Esophagus muscularis mucosa (tissue), 4 donors: ENCODE measurements at regions not wholly inside any gene's neighbourhood (a gene's known extent, or its start where the extent isn't known, plus 50 kb on each side); places are given as distances from the start of the nearest gene placed in this dataset.
A peak's percentile ranks its signal among the peaks of the same experiment; 100 is the strongest.

Experiments
- DNase-seq: peaks from one replicate; pipeline ENCODE4 v3.0.0-alpha.2; 2017; ENCODE audit errors: extremely low spot score
- H3K27ac ChIP-seq, 4 donors: fragments of 200-600 bp; sonication (generic); replicated peaks in 1 of 4; 1 replicate in 3 of 4; 2 replicates in 1 of 4; pipeline ENCODE4 v1.5.1; 2016 to 2019; ENCODE audit warnings: mild to moderate bottlenecking in 1 of 4
- H3K27me3 ChIP-seq, 4 donors: fragments of 200-600 bp; sonication (generic); one replicate each; pipeline versions ENCODE4 v1.5.1 to v1.6.0; 2016 to 2019
- H3K36me3 ChIP-seq, 4 donors: fragments of 200-600 bp; sonication (generic); one replicate each; pipeline ENCODE4 v1.5.1; 2016 to 2019
- H3K4me1 ChIP-seq, 4 donors: fragments of 200-600 bp; sonication (generic); one replicate each; pipeline ENCODE4 v1.5.1; 2016 to 2019
- H3K4me3 ChIP-seq, 4 donors: fragments of 200-600 bp; sonication (generic); 1 replicate in 2 of 4; 2 replicates in 2 of 4; pipeline ENCODE4 v1.5.1; 2016 to 2019; ENCODE audit warnings: mild to moderate bottlenecking in 4 of 4, moderate library complexity in 1 of 4
- H3K9me3 ChIP-seq, 4 donors: fragments of 200-600 bp; sonication (generic); 1 replicate in 3 of 4; 2 replicates in 1 of 4; pipeline ENCODE4 v1.5.1; 2016 to 2019
- EP300 ChIP-seq: sonication (generic); formaldehyde crosslinking; IDR thresholded peaks from one replicate; pipeline ENCODE4 v1.6.1; 2017; ENCODE audit warnings: antibody characterized with exemption
- POLR2A ChIP-seq: fragments of 450-650 bp; IDR thresholded peaks from one replicate; pipeline ENCODE4 v1.6.1; 2017; ENCODE audit warnings: antibody characterized with exemption, moderate library complexity, mild to moderate bottlenecking, low read depth
- POLR2AphosphoS5 ChIP-seq, 2 donors: sonication (generic); formaldehyde crosslinking; IDR thresholded peaks; one replicate each; pipeline ENCODE4 v1.6.1; 2017; ENCODE audit warnings: antibody characterized with exemption in 2 of 2
- WGBS: methylation state at CpG from one replicate; pipeline ENCODE4 v1.1.5; 2018; 5-methylcytosine and 5-hydroxymethylcytosine counted together
- intact Hi-C: fragments of 100-400 bp; cut with DNase I; formaldehyde crosslinking; loops from one replicate; pipeline ENCODE4 v1.15.1; 2023
- TF ChIP-seq, protein P1 (sequence below), 3 experiments: fragments of 200-600 bp in 2 of 3; fragments of 450-650 bp in 1 of 3; sonication (generic) in 2 of 3; IDR thresholded peaks; one replicate each; pipeline ENCODE4 v1.5.1; 2017 to 2019; ENCODE audit warnings: antibody characterized with exemption in 3 of 3, mild to moderate bottlenecking in 2 of 3, moderate library complexity in 1 of 3

DNA sequence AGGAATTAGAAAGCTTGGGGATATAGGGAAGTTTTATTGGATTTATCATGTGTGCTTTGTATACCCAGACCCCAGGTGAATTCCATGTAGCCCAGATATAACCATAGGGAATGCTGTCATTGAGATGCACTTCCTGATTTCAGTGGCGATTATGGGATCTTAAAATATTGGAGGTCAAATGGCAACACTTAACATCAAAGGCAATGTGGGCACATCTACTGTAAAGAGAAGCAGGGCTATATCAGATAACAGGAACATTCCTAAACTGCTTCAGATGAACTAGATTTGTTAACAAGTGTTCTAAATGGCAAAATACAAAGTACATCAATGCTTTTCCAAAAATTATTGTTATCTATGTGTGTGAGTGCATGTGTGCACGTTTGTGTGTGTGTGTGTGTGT, 883.5 kb upstream of the EDIL3 start:
- no peak for DNase-seq
- no peaks in the 10 kb centered on the region for H3K4me1 ChIP-seq
- no peak overlapping the region for H3K4me3 ChIP-seq
- H3K27me3 ChIP-seq, result no peaks in the 10 kb centered on the region
- TF ChIP-seq POLR2A, result no peak
- TF ChIP-seq, protein P1, sequence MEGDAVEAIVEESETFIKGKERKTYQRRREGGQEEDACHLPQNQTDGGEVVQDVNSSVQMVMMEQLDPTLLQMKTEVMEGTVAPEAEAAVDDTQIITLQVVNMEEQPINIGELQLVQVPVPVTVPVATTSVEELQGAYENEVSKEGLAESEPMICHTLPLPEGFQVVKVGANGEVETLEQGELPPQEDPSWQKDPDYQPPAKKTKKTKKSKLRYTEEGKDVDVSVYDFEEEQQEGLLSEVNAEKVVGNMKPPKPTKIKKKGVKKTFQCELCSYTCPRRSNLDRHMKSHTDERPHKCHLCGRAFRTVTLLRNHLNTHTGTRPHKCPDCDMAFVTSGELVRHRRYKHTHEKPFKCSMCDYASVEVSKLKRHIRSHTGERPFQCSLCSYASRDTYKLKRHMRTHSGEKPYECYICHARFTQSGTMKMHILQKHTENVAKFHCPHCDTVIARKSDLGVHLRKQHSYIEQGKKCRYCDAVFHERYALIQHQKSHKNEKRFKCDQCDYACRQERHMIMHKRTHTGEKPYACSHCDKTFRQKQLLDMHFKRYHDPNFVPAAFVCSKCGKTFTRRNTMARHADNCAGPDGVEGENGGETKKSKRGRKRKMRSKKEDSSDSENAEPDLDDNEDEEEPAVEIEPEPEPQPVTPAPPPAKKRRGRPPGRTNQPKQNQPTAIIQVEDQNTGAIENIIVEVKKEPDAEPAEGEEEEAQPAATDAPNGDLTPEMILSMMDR (IDR thresholded peaks at IDR 0.05), result no peak
- TF ChIP-seq POLR2AphosphoS5 (IDR thresholded peaks at IDR 0.05), result no peak
- no peak for TF ChIP-seq EP300
- H3K36me3 ChIP-seq, result no peaks in the 10 kb centered on the region
- no peak overlapping the region for H3K27ac ChIP-seq
- no peaks in the 10 kb centered on the region for H3K9me3 ChIP-seq
- 68% methylated on average over 2 of the region's 2 CpGs for WGBS
- intact Hi-C loops, result no loop called here

DNA sequence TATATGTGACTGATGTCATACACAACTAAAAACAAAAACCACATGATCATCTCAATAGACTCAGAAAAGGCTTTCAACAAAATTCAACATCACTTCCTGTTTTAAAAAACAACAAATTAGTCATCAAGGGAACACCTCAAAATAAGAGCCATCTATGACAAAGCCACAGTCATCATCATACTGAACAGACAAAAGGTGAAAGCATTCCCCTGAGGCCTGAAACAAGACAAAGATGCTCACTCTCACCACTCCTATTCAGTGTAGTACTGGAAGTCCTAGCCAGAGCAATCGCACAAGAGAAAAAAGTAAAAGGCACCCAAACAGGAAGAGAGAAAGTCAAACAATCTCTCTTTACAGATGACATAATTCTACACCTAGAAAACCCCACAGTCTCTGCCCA, 893.5 kb upstream of the EDIL3 start:
- Histone ChIP-seq H3K9me3 (no peaks in the 10 kb centered on the region), H3K4me3 (no peak overlapping the region), H3K36me3 (no peaks in the 10 kb centered on the region), H3K27ac (no peak overlapping the region), H3K4me1 (no peaks in the 10 kb centered on the region), H3K27me3 (no peaks in the 10 kb centered on the region)
- TF ChIP-seq EP300, result no peak
- no peak for TF ChIP-seq POLR2A
- TF ChIP-seq POLR2AphosphoS5 (IDR thresholded peaks at IDR 0.05), result no peak
- TF ChIP-seq, protein P1 (IDR thresholded peaks at IDR 0.05), result no peak
- no peak for DNase-seq
- intact Hi-C loops, result no loop called here
- WGBS, result 84% methylated on average over 1 of the region's 1 CpG

DNA sequence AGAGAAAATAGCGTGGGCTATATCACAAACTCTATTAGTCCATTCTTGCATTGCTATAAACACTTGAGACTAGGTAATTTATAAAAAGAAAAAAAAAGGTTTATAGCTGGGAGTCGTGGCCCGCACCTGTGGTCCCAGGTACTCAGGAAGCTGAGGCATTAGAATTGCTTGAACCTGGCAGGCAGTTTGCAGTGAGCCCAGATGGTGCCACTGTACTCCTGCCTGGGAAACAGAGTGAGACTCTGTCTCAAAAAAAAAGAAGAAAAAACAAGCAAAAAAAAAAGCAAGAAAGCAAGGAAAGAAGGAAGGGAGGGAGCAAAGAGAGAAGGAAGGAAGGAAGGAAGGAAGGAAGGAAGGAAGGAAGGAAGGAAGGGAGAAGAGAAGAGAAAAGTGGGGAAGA, 904.2 kb upstream of the EDIL3 start:
- no peak for DNase-seq
- no peaks in the 10 kb centered on the region for H3K36me3 ChIP-seq
- intact Hi-C loops, result no loop called here
- no peak overlapping the region for H3K27ac ChIP-seq
- 85% methylated on average over 3 of the region's 3 CpGs for WGBS
- no peak for TF ChIP-seq EP300
- no peak for TF ChIP-seq POLR2AphosphoS5 (IDR thresholded peaks at IDR 0.05)
- TF ChIP-seq, protein P1 (IDR thresholded peaks at IDR 0.05), result no peak
- no peak for TF ChIP-seq POLR2A
- no peaks in the 10 kb centered on the region for H3K9me3 ChIP-seq
- no peaks in the 10 kb centered on the region for H3K27me3 ChIP-seq
- H3K4me1 ChIP-seq, result peaks cover 0 to 6% (median 0%) of the 10 kb centered on the region in 4 donors
- H3K4me3 ChIP-seq, result no peak overlapping the region

DNA sequence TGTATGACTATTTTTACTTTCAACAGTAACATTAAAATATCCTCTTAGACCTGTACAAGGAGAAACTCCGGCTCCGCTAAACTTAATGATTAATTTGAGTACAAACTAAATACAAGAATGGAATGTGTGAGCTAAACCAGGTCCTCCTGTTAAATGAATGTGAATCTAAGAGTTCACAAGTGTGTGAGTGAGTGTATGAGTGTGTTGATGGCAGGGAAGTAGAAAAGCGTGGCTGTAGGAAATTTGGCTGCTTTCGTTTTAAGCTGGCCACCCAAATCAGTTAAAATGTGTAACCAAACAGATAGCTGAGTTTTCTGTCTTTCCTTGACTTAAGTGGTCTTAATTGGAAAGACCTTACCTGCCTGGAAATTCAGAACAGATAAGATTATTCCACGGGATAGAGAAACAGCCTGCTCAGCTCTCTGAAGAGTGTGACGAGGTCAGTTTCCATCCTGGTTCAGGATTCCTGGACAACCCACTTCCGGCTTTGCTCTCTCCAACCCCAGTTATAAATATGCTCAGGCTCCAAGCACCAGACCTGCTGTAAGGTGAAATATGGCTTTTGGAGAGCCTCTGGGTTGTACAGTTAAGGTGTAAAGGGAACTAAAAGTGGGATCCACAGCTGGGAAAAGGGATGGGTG, 908.6 kb upstream of the EDIL3 start:
- Histone ChIP-seq H3K9me3 (no peaks in the 10 kb centered on the region), H3K27ac (peak overlapping the region in 3 of 4 donors; percentile 42 to 48 (median 44)), H3K27me3 (no peaks in the 10 kb centered on the region), H3K4me1 (peaks cover 0 to 6% (median 0%) of the 10 kb centered on the region in 4 donors), H3K36me3 (no peaks in the 10 kb centered on the region), H3K4me3 (peak overlapping the region; percentile 36 to 54 (median 48))
- WGBS, result 39% methylated on average over 7 of the region's 7 CpGs
- no peak for DNase-seq
- intact Hi-C loops, result no loop called here
- TF ChIP-seq POLR2AphosphoS5 (IDR thresholded peaks at IDR 0.05), result no peak
- TF ChIP-seq, protein P1 (IDR thresholded peaks at IDR 0.05), result no peak
- TF ChIP-seq EP300, result no peak
- no peak for TF ChIP-seq POLR2A

DNA sequence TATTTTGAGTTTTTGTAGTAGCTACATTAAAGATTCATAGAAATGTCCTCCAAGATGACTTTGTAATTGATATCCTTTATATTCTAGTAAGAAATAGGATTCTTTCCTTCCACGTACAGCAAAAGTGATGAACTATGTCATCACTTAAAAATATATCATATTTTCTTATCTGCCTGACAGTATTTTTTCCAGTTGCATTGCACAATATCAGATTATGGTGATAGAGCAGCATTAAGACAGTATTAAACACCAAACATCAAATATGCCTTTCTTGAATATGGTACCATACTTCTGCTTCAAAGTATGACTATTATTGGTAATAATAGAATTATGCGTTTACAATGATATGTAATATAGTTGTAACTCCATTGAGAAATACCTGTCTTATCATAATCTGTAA, 919.8 kb upstream of the EDIL3 start:
- H3K27ac ChIP-seq, result no peak overlapping the region
- no peaks in the 10 kb centered on the region for H3K9me3 ChIP-seq
- TF ChIP-seq POLR2A (no peak), EP300 (no peak), POLR2AphosphoS5 (IDR thresholded peaks at IDR 0.05) (no peak)
- TF ChIP-seq, protein P1 (IDR thresholded peaks at IDR 0.05), result no peak
- 84% methylated on average over 2 of the region's 2 CpGs for WGBS
- H3K36me3 ChIP-seq, result no peaks in the 10 kb centered on the region
- no peak overlapping the region for H3K4me3 ChIP-seq
- H3K4me1 ChIP-seq, result no peaks in the 10 kb centered on the region
- no peaks in the 10 kb centered on the region for H3K27me3 ChIP-seq
- DNase-seq, result no peak
- intact Hi-C loops, result no loop called here
